RWPE2 (cell line): ENCODE measurements at regions not wholly inside any gene's neighbourhood (a gene's known extent, or its start where the extent isn't known, plus 50 kb on each side); places are given as distances from the start of the nearest gene placed in this dataset.

ENCODE experiments used
- ATAC-seq: fragments of 200-7000 bp; cut with Tn5 transposase; 3 replicates; pipeline ENCODE4 v1.9.1; 2021; ENCODE audit warnings: low read depth
- DNase-seq: peaks from one replicate; pipeline ENCODE4 v3.0.0-alpha.2; 2020; ENCODE audit warnings: low spot score
- H3K27ac ChIP-seq: fragments of 450-650 bp; 2 replicates; pipeline ENCODE4 v1.5.1; 2017; ENCODE audit warnings: mild to moderate bottlenecking; ENCODE audit not compliant: poor library complexity, severe bottlenecking
- H3K27me3 ChIP-seq: fragments of 250-450 bp; sonication (Bioruptor Pico); 2 replicates; pipeline ENCODE4 v1.5.1; 2021; ENCODE audit warnings: mild to moderate bottlenecking, moderate library complexity; ENCODE audit not compliant: insufficient read depth, poor library complexity, severe bottlenecking
- H3K36me3 ChIP-seq: fragments of 250-450 bp; sonication (Bioruptor Pico); 2 replicates; pipeline ENCODE4 v1.5.1; 2020; ENCODE audit warnings: low read depth, mild to moderate bottlenecking, moderate library complexity
- H3K4me1 ChIP-seq: fragments of 250-450 bp; sonication (Bioruptor Pico); 2 replicates; pipeline ENCODE4 v1.5.1; 2021; ENCODE audit warnings: mild to moderate bottlenecking, moderate library complexity; ENCODE audit not compliant: insufficient read depth, poor library complexity, severe bottlenecking
- H3K4me3 ChIP-seq: fragments of 250-450 bp; sonication (Bioruptor Pico); 2 replicates; pipeline ENCODE4 v1.5.1; 2021; ENCODE audit warnings: mild to moderate bottlenecking, moderate library complexity; ENCODE audit not compliant: severe bottlenecking
- H3K9me3 ChIP-seq: fragments of 250-450 bp; sonication (Bioruptor Pico); 2 replicates; pipeline ENCODE4 v1.5.1; 2021; ENCODE audit warnings: mild to moderate bottlenecking, moderate library complexity; ENCODE audit not compliant: severe bottlenecking
- CTCF ChIP-seq: fragments of 450-650 bp; IDR thresholded peaks from one replicate; pipeline ENCODE4 v1.5.1; 2017; ENCODE audit warnings: mild to moderate bottlenecking, moderate library complexity; ENCODE audit not compliant: poor library complexity, severe bottlenecking

GRCh38 chr14:105866841-105867321 lies 340.5 kb downstream of the TMEM121 start:
- TF ChIP-seq CTCF = no peak
- Histone ChIP-seq H3K9me3 (peaks cover 3% of the 10 kb centered on the region), H3K4me1 (no peaks in the 10 kb centered on the region), H3K36me3 (no peaks in the 10 kb centered on the region), H3K4me3 (no peak overlapping the region), H3K27ac (no peak overlapping the region), H3K27me3 (peaks cover 3% of the 10 kb centered on the region)
- no peak for ATAC-seq
- no peak for DNase-seq

GRCh38 chr14:105867961-105868599 lies 341.7 kb downstream of the TMEM121 start:
- peaks cover 15% of the 10 kb centered on the region for H3K27me3 ChIP-seq
- no peak overlapping the region for H3K27ac ChIP-seq
- H3K4me1 ChIP-seq = no peaks in the 10 kb centered on the region
- DNase-seq (peak; percentile 47), ATAC-seq (no peak)
- H3K9me3 ChIP-seq = peaks cover 3% of the 10 kb centered on the region
- no peaks in the 10 kb centered on the region for H3K36me3 ChIP-seq
- TF ChIP-seq CTCF = no peak
- no peak overlapping the region for H3K4me3 ChIP-seq

GRCh38 chr14:105871590-105871989 lies 345.2 kb downstream of the TMEM121 start:
- H3K9me3 ChIP-seq = no peaks in the 10 kb centered on the region
- TF ChIP-seq CTCF = no peak
- no peak overlapping the region for H3K27ac ChIP-seq
- no peak for ATAC-seq
- no peaks in the 10 kb centered on the region for H3K4me1 ChIP-seq
- H3K4me3 ChIP-seq = no peak overlapping the region
- no peaks in the 10 kb centered on the region for H3K36me3 ChIP-seq
- no peak for DNase-seq
- H3K27me3 ChIP-seq = peaks cover 26% of the 10 kb centered on the region

GRCh38 chr14:105873870-105874512 lies 347.6 kb downstream of the TMEM121 start:
- H3K9me3 ChIP-seq = no peaks in the 10 kb centered on the region
- ATAC-seq (no peak), DNase-seq (no peak)
- no peak overlapping the region for H3K4me3 ChIP-seq
- H3K27me3 ChIP-seq = peaks cover 41% of the 10 kb centered on the region
- H3K4me1 ChIP-seq = no peaks in the 10 kb centered on the region
- H3K36me3 ChIP-seq = no peaks in the 10 kb centered on the region
- TF ChIP-seq CTCF = no peak
- H3K27ac ChIP-seq = no peak overlapping the region

GRCh38 chr14:105876158-105876557 lies 349.8 kb downstream of the TMEM121 start:
- Histone ChIP-seq H3K9me3 (peaks cover 3% of the 10 kb centered on the region), H3K27me3 (peaks cover 46% of the 10 kb centered on the region), H3K4me3 (no peak overlapping the region), H3K4me1 (no peaks in the 10 kb centered on the region), H3K27ac (no peak overlapping the region), H3K36me3 (no peaks in the 10 kb centered on the region)
- DNase-seq = no peak
- no peak for ATAC-seq
- no peak for TF ChIP-seq CTCF
